ENCODE measurements at regions not wholly inside any gene's neighbourhood (a gene's known extent, or its start where the extent isn't known, plus 50 kb on each side); places are given as distances from the start of the nearest gene placed in this dataset.
"Not testable (repeated sequence)": the region's sequence is repeated elsewhere in the genome, so short reads cannot be mapped to it uniquely, and the experiment has no call there.

GRCh38 chr6:18062733-18063132 lies 59.7 kb downstream of the NHLRC1 start:
- DNase-seq (ENCODE audit: low spot score) = no peak

- no peak for DNase-seq (ENCODE audit: low spot score)
Observed at GRCh38 chr6:18058429-18058828, 64.0 kb downstream of the NHLRC1 start.

DNA sequence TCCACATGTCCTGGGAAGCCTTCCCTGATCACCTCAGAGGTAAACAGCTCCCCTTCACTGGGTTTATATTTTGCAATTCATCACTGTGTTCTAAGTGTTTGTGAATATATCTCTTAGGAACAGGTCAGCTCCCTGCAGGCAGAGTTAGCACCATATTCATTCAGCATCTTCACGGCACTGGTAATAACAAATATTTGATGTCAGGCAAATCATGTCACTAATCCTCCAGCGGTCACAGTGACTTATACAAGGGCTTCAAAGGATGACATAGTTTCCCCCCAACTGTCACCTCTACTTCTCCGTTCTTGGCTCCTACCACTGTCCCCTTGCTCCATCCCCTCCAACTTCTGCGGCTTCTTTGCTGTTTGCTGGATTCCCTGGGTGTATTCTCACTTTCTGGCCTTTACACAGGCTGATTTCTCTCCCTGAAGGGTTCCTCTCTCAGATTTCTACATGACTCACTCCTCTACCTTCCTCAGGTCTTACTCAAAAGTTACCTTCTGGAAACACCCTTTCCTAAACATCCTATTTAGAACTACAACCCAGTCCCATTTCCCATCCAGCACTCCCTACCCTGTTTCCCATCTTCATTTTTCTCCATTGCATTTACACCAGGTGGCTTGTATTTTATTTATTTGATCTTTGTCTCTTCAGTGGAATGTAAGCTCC lies 66.6 kb downstream of the NHLRC1 start:
- DNase-seq (ENCODE audit: low spot score) = no peak

- DNase-seq (ENCODE audit: low spot score) = no peak
Observed at GRCh38 chr6:18055098-18055497, 67.4 kb downstream of the NHLRC1 start.

DNA sequence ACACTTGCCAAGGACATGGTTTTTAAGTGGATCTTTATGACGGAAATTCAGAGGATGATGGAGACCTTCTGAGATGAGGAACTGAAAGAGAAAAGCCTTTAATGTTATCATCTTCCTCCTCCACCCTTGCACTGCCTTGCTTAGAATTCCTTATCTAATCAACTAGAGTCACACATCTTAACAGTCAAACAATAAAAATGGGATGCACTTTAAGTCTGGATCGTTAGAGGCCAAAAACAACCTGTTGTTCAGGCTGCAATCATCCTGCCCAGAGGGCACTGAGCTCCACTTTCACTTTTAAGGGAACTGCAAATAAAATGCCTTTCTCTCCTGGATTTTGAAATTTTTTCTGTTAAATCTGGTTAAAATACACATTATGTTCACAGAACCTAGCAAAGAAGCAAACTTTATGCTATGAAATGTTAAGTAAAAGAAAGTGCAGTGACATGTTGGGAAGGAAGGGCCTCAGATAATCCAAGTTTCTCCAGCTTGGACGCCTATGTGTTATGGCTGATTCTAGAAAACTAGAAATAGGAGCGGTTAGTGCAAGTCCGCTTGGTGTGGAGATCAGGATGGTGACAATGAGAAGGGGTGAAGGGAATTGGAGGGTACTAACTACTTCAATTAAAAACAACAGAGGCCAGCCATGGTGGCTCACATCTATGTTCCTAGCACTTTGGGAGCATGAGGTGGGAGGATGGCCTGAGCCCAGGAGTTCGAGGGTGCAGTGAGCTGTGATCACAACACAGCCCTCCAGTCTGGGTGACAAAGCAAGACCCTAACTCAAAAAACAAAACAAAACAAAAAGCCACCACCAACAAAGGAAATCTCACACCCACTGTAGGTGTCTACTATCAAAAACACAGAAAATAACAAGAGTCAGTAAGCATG lies 66.4 kb upstream of the KIF13A start:
- DNase-seq (ENCODE audit: low spot score) = no peak

DNA sequence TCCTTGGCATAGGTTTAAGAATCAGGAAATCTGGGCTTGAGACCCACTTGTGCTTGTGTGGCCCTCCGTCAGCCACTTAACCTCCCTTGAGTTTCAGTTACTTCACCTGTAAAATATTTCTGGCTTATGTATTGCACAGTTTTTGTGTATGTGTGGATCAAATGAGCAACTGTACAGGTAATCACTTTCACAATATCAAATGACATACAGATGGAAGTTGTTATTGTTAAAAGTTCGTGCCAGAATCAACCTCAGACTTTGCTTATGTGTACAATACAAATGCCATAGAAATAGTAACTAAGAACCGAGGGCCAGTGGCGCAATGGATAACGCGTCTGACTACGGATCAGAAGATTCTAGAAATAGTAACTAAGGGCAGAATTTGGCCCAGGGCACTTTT lies 65.6 kb upstream of the KIF13A start:
- peak; percentile 26 for DNase-seq (ENCODE audit: low spot score)

DNA sequence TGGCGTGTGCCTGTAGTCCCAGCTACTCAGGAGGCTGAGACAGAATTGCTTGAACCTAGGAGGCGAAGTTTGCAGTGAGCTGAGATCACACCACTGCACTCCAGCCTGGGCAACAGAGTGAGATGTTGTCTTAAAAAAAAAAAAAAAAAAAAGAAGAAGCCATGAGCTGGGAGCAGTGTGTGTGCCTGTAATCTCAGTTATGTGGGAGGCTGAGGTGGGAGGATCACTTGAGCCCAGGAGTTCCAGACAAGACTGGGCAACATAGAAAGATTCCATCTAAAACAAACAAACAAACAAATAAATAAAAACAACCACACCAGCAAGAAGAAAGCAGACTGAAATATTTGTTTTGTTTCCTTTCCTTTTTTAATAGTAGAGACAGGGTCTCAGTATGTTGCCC lies 62.2 kb upstream of the KIF13A start:
- no peak for DNase-seq (ENCODE audit: low spot score)

DNA sequence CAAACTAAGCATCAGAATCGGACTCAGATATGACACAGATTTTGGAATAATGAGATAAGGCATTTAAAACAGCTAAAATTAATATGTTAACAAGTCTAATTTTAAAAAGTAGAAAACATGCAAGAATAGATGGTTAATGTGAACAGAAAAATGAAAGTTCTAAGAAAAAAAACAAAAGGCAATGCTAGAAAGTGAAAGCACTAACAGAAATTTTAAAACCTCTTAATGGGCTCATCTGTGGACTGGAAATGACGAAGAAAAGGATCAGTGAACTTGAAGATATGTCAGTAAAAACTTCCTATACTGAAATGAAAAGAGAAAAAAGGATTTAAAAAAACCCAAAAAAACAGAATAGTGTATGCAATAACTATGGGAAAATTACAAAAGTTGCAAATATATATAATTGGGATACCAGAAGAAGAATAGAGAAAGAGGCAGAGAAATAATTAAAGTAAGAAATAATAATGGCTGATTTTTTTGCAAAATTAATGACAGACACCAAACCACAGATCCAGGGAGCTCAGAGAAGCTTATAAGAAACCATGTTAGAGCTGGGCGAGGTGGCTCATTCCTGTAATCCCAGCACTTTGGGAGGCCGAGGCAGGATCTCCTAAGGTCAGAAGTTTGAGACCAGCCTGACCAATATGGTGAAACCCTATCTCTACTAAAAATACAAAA lies 61.7 kb upstream of the KIF13A start:
- DNase-seq (ENCODE audit: low spot score) = no peak

- DNase-seq (ENCODE audit: low spot score) = peak; percentile 26
Observed at GRCh38 chr6:18047406-18047805, 60.0 kb upstream of the KIF13A start.

DNA sequence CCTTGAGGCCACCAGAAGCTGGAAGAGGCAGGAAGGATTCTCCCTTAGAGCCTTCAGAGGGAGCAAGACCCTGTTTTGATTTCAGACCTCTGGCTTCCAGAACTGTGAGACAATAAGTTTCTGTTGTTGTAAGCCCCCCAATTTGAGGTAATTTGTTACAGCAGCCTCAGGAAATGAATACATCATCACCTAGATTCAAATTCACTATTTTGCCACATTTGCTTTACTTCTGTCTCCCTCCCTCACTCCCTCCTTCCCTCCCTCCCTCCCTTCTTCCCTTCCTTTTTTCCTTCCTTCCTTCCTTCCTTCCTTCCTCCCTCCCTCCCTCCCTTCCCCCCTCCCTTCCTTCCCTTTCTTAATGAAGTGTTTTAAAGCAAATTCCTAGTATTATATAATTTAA lies 58.1 kb upstream of the KIF13A start:
- DNase-seq (ENCODE audit: low spot score) = no peak

DNA sequence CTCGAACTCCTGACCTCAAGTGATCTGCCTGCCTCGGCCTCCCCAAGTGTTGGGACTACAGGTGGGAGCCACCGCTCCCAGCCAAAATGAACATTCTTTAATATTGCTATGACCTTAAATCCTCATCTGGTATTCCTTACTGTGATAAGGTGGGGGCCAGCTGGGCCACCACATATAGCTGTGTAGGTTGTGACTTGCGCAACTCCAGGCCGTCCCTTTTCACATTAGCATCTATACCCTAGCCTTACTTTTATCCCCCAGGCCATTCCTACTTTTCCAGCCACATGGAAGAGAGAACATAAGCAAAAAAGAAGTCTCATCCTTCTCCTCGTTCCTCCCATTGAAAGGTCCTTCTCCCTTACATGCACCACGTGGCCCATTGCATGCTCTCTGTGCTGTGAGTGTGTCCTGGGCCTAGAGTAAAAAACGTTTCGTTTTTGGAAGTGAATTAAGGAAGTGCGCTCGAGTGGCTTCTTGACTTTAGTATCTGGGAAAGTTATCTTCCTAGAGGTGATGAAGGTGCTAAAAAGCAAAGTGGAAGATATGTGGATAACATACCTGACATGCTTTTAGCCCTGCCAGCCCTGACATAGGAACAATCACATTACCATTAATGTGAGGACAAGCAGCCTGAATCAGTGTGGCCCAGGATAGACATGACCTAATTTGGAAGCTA lies 56.8 kb upstream of the KIF13A start:
- no peak for DNase-seq (ENCODE audit: low spot score)

GRCh38 chr6:18042536-18043145 lies 55.2 kb upstream of the KIF13A start:
- DNase-seq (ENCODE audit: low spot score) = no peak

DNA sequence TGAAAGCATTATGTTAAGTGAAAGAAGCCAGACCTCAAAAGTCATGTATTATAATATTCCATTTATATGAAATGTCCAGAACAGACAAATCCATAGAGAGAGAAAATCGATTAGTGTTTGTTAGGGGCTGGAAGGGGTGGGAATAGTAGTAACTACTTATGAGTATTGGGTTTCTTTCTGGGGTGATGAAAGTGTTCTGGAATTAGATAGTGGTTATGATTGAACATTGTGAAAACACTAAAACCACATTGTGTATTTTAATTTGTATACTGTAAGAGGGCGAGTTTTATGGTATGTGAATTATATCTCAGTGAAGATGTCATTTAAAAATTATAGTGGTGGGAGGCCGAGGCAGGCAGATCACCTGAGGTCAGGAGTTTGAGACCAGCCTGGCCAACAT lies 52.0 kb upstream of the KIF13A start:
- no peak for DNase-seq (ENCODE audit: low spot score)

DNA sequence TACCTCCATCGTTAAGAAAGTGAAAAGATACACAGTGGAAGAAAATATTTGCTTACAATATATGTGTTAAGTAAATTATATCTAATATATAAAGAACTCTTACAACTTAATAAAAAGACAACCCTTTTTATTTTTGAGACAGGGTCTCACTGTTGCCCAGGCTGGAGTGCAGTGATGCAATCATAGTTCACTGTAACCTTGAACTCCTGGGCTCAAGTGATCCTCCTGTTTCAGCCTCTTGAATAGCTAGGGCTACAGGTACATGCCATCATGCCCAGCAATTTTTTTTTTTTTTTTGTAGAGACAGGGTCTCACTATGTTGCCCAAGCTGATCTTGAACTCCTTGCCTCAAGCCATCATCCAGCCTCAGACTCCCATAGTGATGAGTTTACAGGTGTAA lies 50.8 kb upstream of the KIF13A start:
- DNase-seq (ENCODE audit: low spot score) = not testable (repeated sequence)

All from AG08396 (cell line).